ENCODE measurements at regions not wholly inside any gene's neighbourhood (a gene's known extent, or its start where the extent isn't known, plus 50 kb on each side); places are given as distances from the start of the nearest gene placed in this dataset.
"Not testable (repeated sequence)": the region's sequence is repeated elsewhere in the genome, so short reads cannot be mapped to it uniquely, and the experiment has no call there.

- DNase-seq (ENCODE audit: low read depth in 4 of 4, low spot score in 2 of 4) = no peak
Observed at GRCh38 chr1:88612292-88612691, 71.8 kb upstream of the PKN2 start.

DNA sequence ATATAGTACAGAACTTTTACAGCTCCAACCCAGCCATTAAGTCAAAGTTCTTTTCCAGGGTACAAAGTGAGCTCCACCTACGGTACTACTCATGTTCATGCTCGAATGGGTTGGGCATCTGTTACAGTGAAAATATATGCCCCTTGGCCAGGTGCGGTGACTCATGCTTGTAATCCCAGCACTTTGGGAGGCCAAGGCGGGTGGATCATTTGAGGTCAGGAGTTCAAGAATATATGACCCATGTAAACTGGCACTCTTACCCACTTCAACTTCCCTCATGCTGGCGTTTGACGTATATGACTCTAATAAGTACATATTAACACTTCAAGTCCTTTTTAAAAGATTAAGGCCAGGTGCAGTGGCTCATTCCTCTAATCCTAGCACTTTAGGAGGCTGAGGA is 71.3 kb upstream of the PKN2 start:
- DNase-seq (ENCODE audit: low read depth in 4 of 4, low spot score in 2 of 4) = no peak

DNA sequence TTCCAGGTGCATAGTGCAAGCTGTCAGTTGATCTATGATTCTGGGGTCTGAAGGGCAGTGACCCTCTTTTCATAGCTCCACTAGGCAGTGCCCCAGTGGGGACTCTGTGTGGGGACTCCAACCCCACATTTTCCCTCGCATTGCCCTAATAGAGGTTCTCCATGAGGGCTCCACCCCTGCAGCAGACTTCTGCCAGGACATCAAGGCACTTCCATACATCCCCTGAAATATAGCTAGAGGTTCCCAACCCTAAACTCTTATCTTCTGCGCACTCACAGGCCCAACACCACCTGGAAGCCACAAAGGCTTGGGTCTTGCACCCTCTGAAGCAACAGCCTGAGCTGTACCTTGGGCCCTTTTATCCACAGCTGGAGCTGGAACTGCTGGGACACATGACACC is 65.7 kb upstream of the PKN2 start:
- DNase-seq (ENCODE audit: low read depth in 4 of 4, low spot score in 2 of 4) = no peak

GRCh38 chr1:88623101-88623500 is 61.0 kb upstream of the PKN2 start:
- DNase-seq (ENCODE audit: low read depth in 4 of 4, low spot score in 2 of 4) = not testable (repeated sequence)

Measured in left renal cortex interstitium (tissue), 4 donors.